A673 (cell line): ENCODE measurements at regions not wholly inside any gene's neighbourhood (a gene's known extent, or its start where the extent isn't known, plus 50 kb on each side); places are given as distances from the start of the nearest gene placed in this dataset.

Experiments used
- BruUV-seq: library from RNA; stranded (reverse); fragments of 400-500 nt; replicated peaks from 2 replicates; lab custom pipeline; 2021; lab: Mats Ljungman, UMichigan
- CTCF ChIA-PET: fragments of 300-600 bp; sonication (Branson Sonifier 250); formaldehyde crosslinking; loops from one replicate; lab custom pipeline; 2022; ENCODE audit warnings: antibody characterized with exemption; lab: Charles Lee
- POLR2A ChIA-PET: fragments of 300-600 bp; sonication (Branson Sonifier 250); formaldehyde crosslinking; loops from one replicate; lab custom pipeline; 2022; ENCODE audit warnings: antibody characterized with exemption; ENCODE audit not compliant: low non-redundant PET; lab: Charles Lee
- DNase-seq: peaks from one replicate; pipeline ENCODE4 v3.0.0-alpha.2; 2015; ENCODE audit warnings: low spot score
- H3K27ac ChIP-seq: fragments of 200-600 bp; sonication (generic); 2 replicates; pipeline ENCODE4 v1.5.1; 2016; ENCODE audit warnings: mixed run types, low read depth, mild to moderate bottlenecking, mixed read lengths, antibody characterized with exemption, low read length; ENCODE audit not compliant: poor library complexity, severe bottlenecking
- H3K27me3 ChIP-seq: fragments of 200-600 bp; sonication (generic); replicated peaks from 2 replicates; pipeline ENCODE4 v1.6.1; 2017; ENCODE audit warnings: mixed run types, low read depth, mild to moderate bottlenecking, mixed read lengths, antibody characterized with exemption, low read length; ENCODE audit not compliant: insufficient read depth, poor library complexity
- H3K36me3 ChIP-seq: fragments of 200-600 bp; sonication (generic); 2 replicates; pipeline ENCODE4 v1.6.1; 2016; ENCODE audit warnings: mixed run types, mild to moderate bottlenecking, mixed read lengths, antibody characterized with exemption, low read length; ENCODE audit not compliant: insufficient read depth, poor library complexity, severe bottlenecking
- H3K4me1 ChIP-seq: fragments of 200-600 bp; sonication (generic); 2 replicates; pipeline ENCODE4 v1.6.1; 2017; ENCODE audit warnings: mixed run types, mild to moderate bottlenecking, mixed read lengths, antibody characterized with exemption, low read length; ENCODE audit not compliant: insufficient read depth, poor library complexity, severe bottlenecking
- H3K4me3 ChIP-seq: fragments of 200-600 bp; sonication (generic); 2 replicates; pipeline ENCODE4 v1.5.1; 2016; ENCODE audit warnings: low read depth, mixed run types, mild to moderate bottlenecking, mixed read lengths, low read length; ENCODE audit not compliant: poor library complexity, severe bottlenecking
- H3K9me3 ChIP-seq: fragments of 200-600 bp; sonication (generic); 2 replicates; pipeline ENCODE4 v1.6.1; 2016; ENCODE audit warnings: mixed run types, low read depth, mild to moderate bottlenecking, mixed read lengths, antibody characterized with exemption, low read length; ENCODE audit not compliant: poor library complexity, severe bottlenecking
- EZH2 ChIP-seq: fragments of 200-600 bp; sonication (generic); IDR thresholded peaks from 2 replicates; pipeline ENCODE4 v1.6.1; 2017; ENCODE audit warnings: borderline replicate concordance, low read depth, mild to moderate bottlenecking, mixed read lengths, antibody characterized with exemption, low read length; ENCODE audit not compliant: poor library complexity, severe bottlenecking
- intact Hi-C: fragments of 100-400 bp; cut with micrococcal nuclease; formaldehyde crosslinking; loops from one replicate; pipeline ENCODE4 v1.10.0; 2022; ENCODE audit not compliant: unreplicated experiment
- TF ChIP-seq, protein P1 (sequence below): fragments of 300-800, 200-600 bp; sonication (generic); conservative IDR thresholded peaks from 2 replicates; pipeline ENCODE4 v1.5.1; 2017; ENCODE audit warnings: low read depth, mild to moderate bottlenecking, antibody characterized with exemption, low read length, moderate library complexity, mixed read lengths

DNA sequence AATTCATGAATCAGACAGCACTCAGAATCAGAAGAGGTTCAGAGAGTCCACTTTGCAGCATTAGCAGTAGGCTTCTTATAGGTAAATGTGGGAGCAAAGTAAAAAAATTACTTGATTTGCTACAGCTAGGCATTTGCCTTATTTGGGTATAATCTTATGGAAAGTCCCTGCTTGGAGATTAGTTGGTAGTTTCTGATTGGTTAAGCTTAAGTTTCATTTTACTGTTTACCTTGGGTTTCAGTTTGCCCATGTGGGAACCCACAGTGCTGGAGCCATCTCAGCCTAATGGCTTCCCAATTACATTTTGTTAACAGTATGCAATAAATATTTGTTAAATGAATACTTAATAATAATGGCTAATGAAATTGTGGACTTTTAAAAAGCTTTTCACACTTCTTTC lies 311.0 kb upstream of the FLRT2 start:
- BruUV-seq: no TSS peak

DNA sequence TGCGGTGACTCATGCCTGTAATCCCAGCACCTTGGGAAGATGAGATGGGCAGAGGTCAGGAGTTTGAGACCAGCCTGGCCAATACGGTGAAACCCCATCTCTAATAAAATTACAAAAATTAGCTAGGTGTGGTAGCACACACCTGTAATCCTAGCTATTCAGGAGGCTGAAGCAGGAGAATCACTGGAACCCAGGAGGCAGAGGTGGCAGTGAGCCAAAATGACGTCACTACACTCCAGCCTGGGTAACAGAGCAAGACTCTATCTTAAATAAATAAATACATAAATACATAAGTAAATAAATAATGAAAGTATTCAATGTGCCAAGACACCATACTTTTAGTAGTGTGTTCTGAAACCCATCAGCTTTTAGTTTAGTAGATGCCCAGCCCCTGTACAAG lies 308.1 kb upstream of the FLRT2 start:
- no TSS peak for BruUV-seq
- ChIA-PET CTCF (no interaction called here), POLR2A (no interaction called here)
- no peaks in the 10 kb centered on the region for H3K9me3 ChIP-seq
- no peak overlapping the region for H3K27ac ChIP-seq
- no peaks in the 10 kb centered on the region for H3K27me3 ChIP-seq
- H3K36me3 ChIP-seq: no peaks in the 10 kb centered on the region
- no peaks in the 10 kb centered on the region for H3K4me1 ChIP-seq
- intact Hi-C loops: no loop called here
- no peak for TF ChIP-seq EZH2
- TF ChIP-seq, protein P1, sequence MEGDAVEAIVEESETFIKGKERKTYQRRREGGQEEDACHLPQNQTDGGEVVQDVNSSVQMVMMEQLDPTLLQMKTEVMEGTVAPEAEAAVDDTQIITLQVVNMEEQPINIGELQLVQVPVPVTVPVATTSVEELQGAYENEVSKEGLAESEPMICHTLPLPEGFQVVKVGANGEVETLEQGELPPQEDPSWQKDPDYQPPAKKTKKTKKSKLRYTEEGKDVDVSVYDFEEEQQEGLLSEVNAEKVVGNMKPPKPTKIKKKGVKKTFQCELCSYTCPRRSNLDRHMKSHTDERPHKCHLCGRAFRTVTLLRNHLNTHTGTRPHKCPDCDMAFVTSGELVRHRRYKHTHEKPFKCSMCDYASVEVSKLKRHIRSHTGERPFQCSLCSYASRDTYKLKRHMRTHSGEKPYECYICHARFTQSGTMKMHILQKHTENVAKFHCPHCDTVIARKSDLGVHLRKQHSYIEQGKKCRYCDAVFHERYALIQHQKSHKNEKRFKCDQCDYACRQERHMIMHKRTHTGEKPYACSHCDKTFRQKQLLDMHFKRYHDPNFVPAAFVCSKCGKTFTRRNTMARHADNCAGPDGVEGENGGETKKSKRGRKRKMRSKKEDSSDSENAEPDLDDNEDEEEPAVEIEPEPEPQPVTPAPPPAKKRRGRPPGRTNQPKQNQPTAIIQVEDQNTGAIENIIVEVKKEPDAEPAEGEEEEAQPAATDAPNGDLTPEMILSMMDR: no peak
- DNase-seq: no peak
- H3K4me3 ChIP-seq: no peak overlapping the region

More for the DNA sequence above, 311.0 kb upstream of the FLRT2 start:
- no peaks in the 10 kb centered on the region for H3K27me3 ChIP-seq
- ChIA-PET POLR2A (no interaction called here), CTCF (no interaction called here)
- H3K9me3 ChIP-seq: no peaks in the 10 kb centered on the region
- intact Hi-C loops: no loop called here
- no peak for DNase-seq
- TF ChIP-seq, protein P1: no peak
- TF ChIP-seq EZH2: no peak
- H3K4me1 ChIP-seq: no peaks in the 10 kb centered on the region
- no peak overlapping the region for H3K27ac ChIP-seq
- no peaks in the 10 kb centered on the region for H3K36me3 ChIP-seq
- no peak overlapping the region for H3K4me3 ChIP-seq

DNA sequence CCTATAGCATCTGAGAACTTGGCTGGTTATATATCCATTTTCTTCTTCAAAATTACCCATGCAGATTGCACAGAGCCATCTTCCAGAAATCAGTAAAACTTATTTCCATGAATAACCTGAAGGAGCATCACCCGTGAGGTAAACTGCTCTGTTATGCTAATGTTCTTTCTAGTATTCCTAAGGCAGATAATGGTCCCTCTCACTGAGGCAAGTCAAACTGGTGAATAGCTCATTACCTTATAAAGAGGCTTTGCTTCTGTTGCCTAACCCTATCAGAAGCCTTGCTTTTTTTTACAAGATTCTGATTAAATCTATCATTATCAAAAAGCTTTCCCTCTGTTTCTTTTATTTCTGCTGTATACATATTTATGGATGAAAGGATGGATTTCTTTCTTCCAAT lies 307.6 kb upstream of the FLRT2 start:
- CTCF ChIA-PET: no interaction called here
- TF ChIP-seq, protein P1: no peak
- TF ChIP-seq EZH2: no peak

More for the DNA sequence above, 307.6 kb upstream of the FLRT2 start:
- no peak overlapping the region for H3K27ac ChIP-seq
- POLR2A ChIA-PET: no interaction called here
- no peaks in the 10 kb centered on the region for H3K36me3 ChIP-seq
- no TSS peak for BruUV-seq
- H3K4me3 ChIP-seq: no peak overlapping the region
- no peak for DNase-seq
- intact Hi-C loops: no loop called here
- H3K4me1 ChIP-seq: no peaks in the 10 kb centered on the region
- no peaks in the 10 kb centered on the region for H3K27me3 ChIP-seq
- no peaks in the 10 kb centered on the region for H3K9me3 ChIP-seq
